Loucy (cell line): ENCODE measurements at regions not wholly inside any gene's neighbourhood (a gene's known extent, or its start where the extent isn't known, plus 50 kb on each side); places are given as distances from the start of the nearest gene placed in this dataset.

ENCODE experiments used
- H2AFZ ChIP-seq: fragments of 200-600 bp; sonication (generic); 2 replicates; pipeline ENCODE4 v1.6.0; 2016; ENCODE audit warnings: antibody characterized with exemption, mild to moderate bottlenecking, low read length, moderate library complexity
- H3F3A ChIP-seq: fragments of 200-600 bp; 2 replicates; pipeline ENCODE4 v1.6.0; 2016; ENCODE audit warnings: antibody characterized with exemption, low read depth, mild to moderate bottlenecking
- H3K27me3 ChIP-seq: fragments of 200-600 bp; sonication (generic); 2 replicates; pipeline ENCODE4 v1.6.1; 2014; ENCODE audit warnings: low read length, mild to moderate bottlenecking; ENCODE audit not compliant: insufficient read depth, poor library complexity, severe bottlenecking
- H3K36me3 ChIP-seq: fragments of 200-600 bp; sonication (generic); 2 replicates; pipeline ENCODE4 v1.6.1; 2016; ENCODE audit warnings: low read length; ENCODE audit not compliant: insufficient read depth
- H3K4me1 ChIP-seq: fragments of 200-600 bp; sonication (generic); 2 replicates; pipeline ENCODE4 v1.5.1; 2014; ENCODE audit warnings: low read length, mild to moderate bottlenecking; ENCODE audit not compliant: insufficient read depth, poor library complexity, severe bottlenecking
- H3K4me2 ChIP-seq: fragments of 200-600 bp; sonication (generic); 2 replicates; pipeline ENCODE4 v1.6.0; 2014; ENCODE audit warnings: antibody characterized with exemption, low read length, low read depth, mild to moderate bottlenecking; ENCODE audit not compliant: poor library complexity, severe bottlenecking
- H3K4me3 ChIP-seq: fragments of 200-600 bp; sonication (generic); 2 replicates; pipeline ENCODE4 v1.5.1; 2014; ENCODE audit warnings: low read length, mild to moderate bottlenecking, mixed read lengths; ENCODE audit not compliant: poor library complexity, severe bottlenecking
- H3K79me2 ChIP-seq: fragments of 200-600 bp; sonication (generic); 2 replicates; pipeline ENCODE4 v1.6.1; 2014; ENCODE audit warnings: low read length; ENCODE audit not compliant: insufficient read depth
- H3K9ac ChIP-seq: fragments of 200-600 bp; sonication (generic); 2 replicates; pipeline ENCODE4 v1.6.0; 2014; ENCODE audit warnings: mild to moderate bottlenecking, low read depth, low read length, moderate library complexity; ENCODE audit not compliant: poor library complexity, severe bottlenecking
- H3K9me2 ChIP-seq: fragments of 200-600 bp; sonication (generic); replicated peaks from 2 replicates; pipeline ENCODE4 v1.6.1; 2016; ENCODE audit warnings: low read depth, low read length, mixed read lengths
- H3K9me3 ChIP-seq: fragments of 200-600 bp; sonication (generic); 2 replicates; pipeline ENCODE4 v1.6.1; 2014; ENCODE audit warnings: mild to moderate bottlenecking, antibody characterized with exemption, low read length, low read depth; ENCODE audit not compliant: insufficient read depth
- H4K20me1 ChIP-seq: fragments of 200-600 bp; sonication (generic); 2 replicates; pipeline ENCODE4 v1.6.0; 2014; ENCODE audit warnings: antibody characterized with exemption, low read length, mild to moderate bottlenecking; ENCODE audit not compliant: insufficient read depth, poor library complexity, severe bottlenecking
- CTCF ChIP-seq: fragments of 200-600 bp; sonication (generic); conservative IDR thresholded peaks from 2 replicates; pipeline ENCODE4 v1.5.1; 2014; ENCODE audit warnings: mild to moderate bottlenecking, antibody characterized with exemption, low read length
- EZH2phosphoT487 ChIP-seq: fragments of 200-600 bp; IDR thresholded peaks from 2 replicates; pipeline ENCODE4 v1.6.1; 2018; ENCODE audit warnings: antibody characterized with exemption, mild to moderate bottlenecking, moderate library complexity, borderline replicate concordance

GRCh38 chr2:40548521-40548920 is 96.6 kb upstream of the SLC8A1 start:
- no peak overlapping the region for H3K4me2 ChIP-seq
- no peaks in the 10 kb centered on the region for H3F3A ChIP-seq
- no peaks in the 10 kb centered on the region for H4K20me1 ChIP-seq
- no peak overlapping the region for H2AFZ ChIP-seq
- H3K27me3 ChIP-seq, result no peaks in the 10 kb centered on the region
- no peak for TF ChIP-seq EZH2phosphoT487
- no peak for TF ChIP-seq CTCF
- H3K9me2 ChIP-seq, result no peaks in the 10 kb centered on the region
- H3K9me3 ChIP-seq, result no peaks in the 10 kb centered on the region
- no peaks in the 10 kb centered on the region for H3K4me1 ChIP-seq
- no peaks in the 10 kb centered on the region for H3K79me2 ChIP-seq
- no peaks in the 10 kb centered on the region for H3K36me3 ChIP-seq
- H3K4me3 ChIP-seq, result no peak overlapping the region
- H3K9ac ChIP-seq, result no peak overlapping the region

- no peak overlapping the region for H3K4me2 ChIP-seq
- H2AFZ ChIP-seq, result no peak overlapping the region
- no peaks in the 10 kb centered on the region for H3K4me1 ChIP-seq
- no peaks in the 10 kb centered on the region for H3K9me2 ChIP-seq
- H3K36me3 ChIP-seq, result no peaks in the 10 kb centered on the region
- no peaks in the 10 kb centered on the region for H3K79me2 ChIP-seq
- H4K20me1 ChIP-seq, result no peaks in the 10 kb centered on the region
- H3K4me3 ChIP-seq, result no peak overlapping the region
- no peak for TF ChIP-seq CTCF
- TF ChIP-seq EZH2phosphoT487, result no peak
- no peaks in the 10 kb centered on the region for H3K27me3 ChIP-seq
- no peaks in the 10 kb centered on the region for H3K9me3 ChIP-seq
- no peak overlapping the region for H3K9ac ChIP-seq
- no peaks in the 10 kb centered on the region for H3F3A ChIP-seq
These were observed 98.2 kb upstream of the SLC8A1 start for GRCh38 chr2:40550085-40550484.

DNA sequence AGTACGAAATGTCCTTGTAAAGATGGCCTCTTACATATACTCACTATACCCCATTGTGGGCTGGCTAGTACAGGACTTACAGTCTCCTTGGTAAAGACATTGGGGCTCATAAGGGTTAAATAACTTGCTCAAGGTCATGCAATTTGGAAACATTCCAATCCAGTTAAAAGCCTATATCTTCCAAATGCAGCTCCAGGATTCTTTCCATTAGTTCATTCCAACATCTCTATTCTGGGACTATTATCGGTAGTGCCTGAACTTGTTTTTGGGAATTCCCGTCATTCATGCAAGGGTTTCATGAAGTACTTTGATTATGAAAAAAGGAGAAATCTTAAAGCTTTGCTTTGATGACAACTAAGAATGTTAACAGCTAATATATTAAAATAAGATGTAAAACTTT is 99.2 kb upstream of the SLC8A1 start:
- Histone ChIP-seq H3K4me1 (no peaks in the 10 kb centered on the region), H4K20me1 (no peaks in the 10 kb centered on the region), H3K27me3 (no peaks in the 10 kb centered on the region), H3K9ac (no peak overlapping the region), H3K9me3 (no peaks in the 10 kb centered on the region), H3K36me3 (no peaks in the 10 kb centered on the region), H3K79me2 (no peaks in the 10 kb centered on the region), H3F3A (no peaks in the 10 kb centered on the region), H3K4me2 (no peak overlapping the region), H3K9me2 (no peaks in the 10 kb centered on the region), H3K4me3 (no peak overlapping the region), H2AFZ (no peak overlapping the region)
- TF ChIP-seq CTCF, result no peak
- TF ChIP-seq EZH2phosphoT487, result no peak
